Right atrium auricular region (tissue), 2 donors: ENCODE measurements at regions not wholly inside any gene's neighbourhood (a gene's known extent, or its start where the extent isn't known, plus 50 kb on each side); places are given as distances from the start of the nearest gene placed in this dataset.

Experiments
- DNase-seq: peaks from one replicate; pipeline ENCODE4 v3.0.0-alpha.2; 2019; ENCODE audit warnings: low spot score
- H3K27ac ChIP-seq, 2 donors: fragments of 200-600 bp; sonication (generic); 1 replicate in 1 of 2; 2 replicates in 1 of 2; pipeline ENCODE4 v1.5.1; 2016 to 2019
- H3K27me3 ChIP-seq, 2 donors: fragments of 200-600 bp; sonication (generic); one replicate each; pipeline versions ENCODE4 v1.5.1 to v1.6.0; 2017 to 2019
- H3K36me3 ChIP-seq: fragments of 200-600 bp; sonication (generic); one replicate; pipeline ENCODE4 v1.5.1; 2016
- H3K4me1 ChIP-seq, 2 donors: fragments of 200-600 bp; sonication (generic); one replicate each; pipeline versions ENCODE4 v1.5.1 to v1.6.0; 2017 to 2019
- H3K4me3 ChIP-seq, 2 donors: fragments of 200-600 bp; sonication (generic); 1 replicate in 1 of 2; 2 replicates in 1 of 2; pipeline ENCODE4 v1.5.1; 2017 to 2019; ENCODE audit warnings: mild to moderate bottlenecking in 1 of 2, moderate library complexity in 1 of 2
- H3K9me3 ChIP-seq, 2 donors: fragments of 200-600 bp; sonication (generic); one replicate each; pipeline ENCODE4 v1.5.1; 2019
- CTCF ChIP-seq, 2 donors: fragments of 200-600 bp; sonication (generic); IDR thresholded peaks; one replicate each; pipeline ENCODE4 v1.5.1; 2019; ENCODE audit warnings: antibody characterized with exemption in 2 of 2

- no peaks in the 10 kb centered on the region for H3K27me3 ChIP-seq
- no peaks in the 10 kb centered on the region for H3K36me3 ChIP-seq
- no peak for DNase-seq
- no peaks in the 10 kb centered on the region for H3K9me3 ChIP-seq
- no peak for TF ChIP-seq CTCF (IDR thresholded peaks at IDR 0.05)
- H3K4me1 ChIP-seq: peaks cover 0 to 7% of the 10 kb centered on the region in 2 donors
- no peak overlapping the region for H3K27ac ChIP-seq
- H3K4me3 ChIP-seq: no peak overlapping the region
These were observed 760.4 kb upstream of the TBX3 start for GRCh38 chr12:115444346-115444745.

- peaks cover 0 to 12% of the 10 kb centered on the region in 2 donors for H3K4me1 ChIP-seq
- H3K27me3 ChIP-seq: no peaks in the 10 kb centered on the region
- H3K4me3 ChIP-seq: no peak overlapping the region
- DNase-seq: no peak
- no peak for TF ChIP-seq CTCF (IDR thresholded peaks at IDR 0.05)
- no peak overlapping the region for H3K27ac ChIP-seq
- no peaks in the 10 kb centered on the region for H3K36me3 ChIP-seq
- no peaks in the 10 kb centered on the region for H3K9me3 ChIP-seq
These were observed 759.5 kb upstream of the TBX3 start for GRCh38 chr12:115443351-115443938.

- Histone ChIP-seq H3K36me3 (no peaks in the 10 kb centered on the region), H3K27me3 (no peaks in the 10 kb centered on the region), H3K9me3 (no peaks in the 10 kb centered on the region), H3K27ac (peak overlapping the region in 1 of 2 donors; percentile 43), H3K4me3 (no peak overlapping the region), H3K4me1 (peaks cover 0 to 12% of the 10 kb centered on the region in 2 donors)
- no peak for DNase-seq
- no peak for TF ChIP-seq CTCF (IDR thresholded peaks at IDR 0.05)
These were observed 756.5 kb upstream of the TBX3 start for GRCh38 chr12:115440438-115440837.

- no peak for DNase-seq
- Histone ChIP-seq H3K4me1 (peaks cover 0 to 12% of the 10 kb centered on the region in 2 donors), H3K27ac (no peak overlapping the region), H3K36me3 (no peaks in the 10 kb centered on the region), H3K27me3 (no peaks in the 10 kb centered on the region), H3K4me3 (no peak overlapping the region), H3K9me3 (no peaks in the 10 kb centered on the region)
- TF ChIP-seq CTCF (IDR thresholded peaks at IDR 0.05): no peak
These were observed 755.1 kb upstream of the TBX3 start for GRCh38 chr12:115439008-115439601.

GRCh38 chr12:115438314-115438713 lies 754.3 kb upstream of the TBX3 start:
- TF ChIP-seq CTCF (IDR thresholded peaks at IDR 0.05): no peak
- Histone ChIP-seq H3K4me3 (no peak overlapping the region), H3K36me3 (no peaks in the 10 kb centered on the region), H3K4me1 (peaks cover 0 to 12% of the 10 kb centered on the region in 2 donors), H3K27ac (peak overlapping the region in 1 of 2 donors; percentile 41), H3K27me3 (no peaks in the 10 kb centered on the region), H3K9me3 (no peaks in the 10 kb centered on the region)
- DNase-seq: no peak
